GM19025 (cell line): ENCODE measurements at regions not wholly inside any gene's neighbourhood (a gene's known extent, or its start where the extent isn't known, plus 50 kb on each side); places are given as distances from the start of the nearest gene placed in this dataset.
A peak's percentile ranks its signal among the peaks of the same experiment; 100 is the strongest.

Experiments
- ATAC-seq: cut with Tn5 transposase; IDR thresholded peaks from one replicate; pipeline ENCODE4 v1.9.1; 2021; ENCODE audit warnings: mild to moderate bottlenecking, low read depth, moderate library complexity; ENCODE audit not compliant: unreplicated experiment

- ATAC-seq = no peak
Observed at GRCh38 chr4:89665662-89666061, 171.3 kb downstream of the SNCA start.

- ATAC-seq = no peak
Observed at GRCh38 chr4:89664521-89664920, 172.4 kb downstream of the SNCA start.

GRCh38 chr4:89661173-89661899, 175.6 kb downstream of the SNCA start:
- ATAC-seq = no peak

- ATAC-seq = no peak
Observed at GRCh38 chr4:89660444-89661172, 176.4 kb downstream of the SNCA start.

GRCh38 chr4:89658701-89659024, 178.3 kb downstream of the SNCA start:
- ATAC-seq = peak; percentile 46

- ATAC-seq = peak; percentile 48
Observed at GRCh38 chr4:89657931-89658700, 178.8 kb downstream of the SNCA start.

GRCh38 chr4:89653012-89653411, 183.9 kb downstream of the SNCA start:
- ATAC-seq = no peak

GRCh38 chr4:89645482-89645881, 191.5 kb downstream of the SNCA start:
- ATAC-seq = no peak

- ATAC-seq = no peak
Observed at GRCh38 chr4:89641367-89641687, 195.6 kb downstream of the SNCA start.

- peak; percentile 51 for ATAC-seq
Observed at GRCh38 chr4:89640620-89641366, 196.2 kb downstream of the SNCA start.

GRCh38 chr4:89639395-89639794, 197.6 kb downstream of the SNCA start:
- ATAC-seq = no peak

- ATAC-seq = no peak
Observed at GRCh38 chr4:89625599-89626293, 211.2 kb downstream of the SNCA start.

- ATAC-seq = no peak
Observed at GRCh38 chr4:89619206-89619962, 217.6 kb downstream of the SNCA start.

- no peak for ATAC-seq
Observed at GRCh38 chr4:89618151-89618550, 218.8 kb downstream of the SNCA start.

GRCh38 chr4:89617317-89617716, 219.6 kb downstream of the SNCA start:
- ATAC-seq = no peak

- no peak for ATAC-seq
Observed at GRCh38 chr4:89616382-89616781, 220.6 kb downstream of the SNCA start.

GRCh38 chr4:89615051-89615450, 221.9 kb downstream of the SNCA start:
- ATAC-seq = no peak

- no peak for ATAC-seq
Observed at GRCh38 chr4:89614155-89614554, 222.8 kb downstream of the SNCA start.

GRCh38 chr4:89610236-89610635, 226.7 kb downstream of the SNCA start:
- ATAC-seq = no peak

GRCh38 chr4:89609756-89610155, 227.2 kb downstream of the SNCA start:
- no peak for ATAC-seq
